ENCODE measurements at regions not wholly inside any gene's neighbourhood (a gene's known extent, or its start where the extent isn't known, plus 50 kb on each side); places are given as distances from the start of the nearest gene placed in this dataset.

GRCh38 chr13:38045278-38046048, 175.9 kb upstream of the TRPC4 start:
- ChIA-PET POLR2A (ENCODE audit: unreplicated experiment) (no interaction called here), CTCF (interaction anchor here (0.7 kb wide), 1 partner anchor 405 kb away, joined by 3 read pairs; no protein-coding TSS in a partner anchor)
- no peak overlapping the region for H4K8ac ChIP-seq (ENCODE audit: low read depth in 2 of 2, low read length in 2 of 2)
- TF ChIP-seq MAZ (IDR thresholded peaks at IDR 0.05; ENCODE audit: borderline replicate concordance, low read depth, low read length): no peak
- TF ChIP-seq CHD1 (IDR thresholded peaks at IDR 0.05; ENCODE audit: low read depth, low read length): no peak
- TF ChIP-seq RAD21 (IDR thresholded peaks at IDR 0.05; ENCODE audit: low read length): peak; percentile 67
- peak; percentile 56; the same call in 1 of the 2 replicates for TF ChIP-seq USF2 (IDR thresholded peaks at IDR 0.05; ENCODE audit: low read depth, low read length)
- no peak for TF ChIP-seq MXI1 (IDR thresholded peaks at IDR 0.05; ENCODE audit: borderline replicate concordance, low read depth, low read length)
- no peak for TF ChIP-seq MAFK (IDR thresholded peaks at IDR 0.05; ENCODE audit: low read depth, low read length)
- peak; percentile 45; the same call in 1 of the 2 replicates for TF ChIP-seq CEBPB (IDR thresholded peaks at IDR 0.05; ENCODE audit: low read depth, low read length)
- TF ChIP-seq ELK1 (IDR thresholded peaks at IDR 0.05; ENCODE audit: borderline replicate concordance, low read depth, low read length): no peak
- no peak for TF ChIP-seq NFE2L2 (IDR thresholded peaks at IDR 0.05; ENCODE audit: low read depth, low read length)
- peak; percentile 45 for TF ChIP-seq SMC3 (IDR thresholded peaks at IDR 0.05; ENCODE audit: low read depth, low read length)
- TF ChIP-seq FOS (IDR thresholded peaks at IDR 0.05; ENCODE audit: low read depth, low read length): no peak
- TF ChIP-seq RFX5 (IDR thresholded peaks at IDR 0.05; ENCODE audit: low read depth, low read length): no peak
- peak; percentile 61 for TF ChIP-seq CTCF (conservative IDR thresholded peaks at IDR 0.05; ENCODE audit: low read depth, low read length)
- TF ChIP-seq RCOR1 (IDR thresholded peaks at IDR 0.05; ENCODE audit: insufficient replicate concordance, low read length): no peak
- no peak for TF ChIP-seq POLR2A (IDR thresholded peaks at IDR 0.05; ENCODE audit: low read depth, low read length)

More at GRCh38 chr13:38045278-38046048, 175.9 kb upstream of the TRPC4 start:
- no peaks in the 10 kb centered on the region for H3K4me1 ChIP-seq (ENCODE audit: control insufficient read depth, insufficient read depth, low read length)
- DNase-seq: peak; percentile 33
- in situ Hi-C loops (cut with MboI; ENCODE audit: low sequenced_read_pairs): loop anchor here (5.0 to 25.0 kb wide), 2 partner anchors 398 to 958 kb away; no protein-coding TSS in a partner anchor
- H3K18ac ChIP-seq (ENCODE audit: low read depth, low read length): no peak overlapping the region
- no peak overlapping the region for H2BK5ac ChIP-seq (ENCODE audit: low read depth, low read length, poor library complexity, severe bottlenecking)
- no peak overlapping the region for H3K4me3 ChIP-seq (ENCODE audit: insufficient read depth, low read depth, low read length)
- H3K56ac ChIP-seq (ENCODE audit: extremely low read depth, insufficient read depth, low read length): no peak overlapping the region
- no peaks in the 10 kb centered on the region for H3K79me1 ChIP-seq (ENCODE audit: low read depth in 1 of 2, low read length in 2 of 2)
- no peak overlapping the region for H2BK20ac ChIP-seq (ENCODE audit: low read depth, low read length)
- no peak overlapping the region for H3K4ac ChIP-seq (ENCODE audit: low read depth, low read length)
- H4K5ac ChIP-seq (ENCODE audit: low read depth, low read length): no peak overlapping the region
- H3K36me3 ChIP-seq (ENCODE audit: control insufficient read depth, insufficient read depth, low read length): no peaks in the 10 kb centered on the region
- H3K9me3 ChIP-seq (ENCODE audit: control insufficient read depth, insufficient read depth, low read length): no peaks in the 10 kb centered on the region
- WGBS, 2 experiments (ENCODE audit: extremely low coverage in 2 of 2, insufficient read length in 1 of 2): no CpG with 5 or more reads among the region's 8 CpGs
- H3K23ac ChIP-seq (ENCODE audit: low read depth, low read length): no peak overlapping the region
- ATAC-seq (ENCODE audit: low read depth): peak; percentile 65
- H2AK5ac ChIP-seq (ENCODE audit: low read depth, low read length): no peak overlapping the region
- no peak overlapping the region for H3K27ac ChIP-seq (ENCODE audit: insufficient read depth, low read length)
- H2BK120ac ChIP-seq (ENCODE audit: low read depth, low read length): no peak overlapping the region; the same call in 1 of the 2 replicates
- intact Hi-C loops (cut with micrococcal nuclease): loop anchor here (1.0 to 10.0 kb wide), 3 partner anchors 175 to 971 kb away; no protein-coding TSS in a partner anchor
- dilution Hi-C loops (cut with HindIII; ENCODE audit: low sequenced_read_pairs, unreplicated experiment): no loop called here
- no peaks in the 10 kb centered on the region for H4K20me1 ChIP-seq (ENCODE audit: insufficient read depth, low read length)
- BruUV-seq (replicated peaks): no TSS peak
- no peaks in the 10 kb centered on the region for H3K27me3 ChIP-seq (ENCODE audit: control insufficient read depth, insufficient read depth, low read length)
- H2AFZ ChIP-seq (replicated peaks; ENCODE audit: low read length, poor library complexity): peak overlapping the region; percentile 68
- H3K9ac ChIP-seq (ENCODE audit: low read depth, low read length): no peak overlapping the region
- no peak overlapping the region for H3K4me2 ChIP-seq (ENCODE audit: low read depth, low read length)
- H2BK15ac ChIP-seq (ENCODE audit: low read depth, low read length): no peak overlapping the region
- H2AK9ac ChIP-seq (replicated peaks; ENCODE audit: low read depth, low read length, poor library complexity): no peak overlapping the region
- H3K14ac ChIP-seq (replicated peaks; ENCODE audit: low read depth, low read length): no peak overlapping the region
- no peaks in the 10 kb centered on the region for H3K9me1 ChIP-seq (ENCODE audit: insufficient read depth, low read length)
- no peak overlapping the region for H4K91ac ChIP-seq (ENCODE audit: insufficient read depth, low read depth, low read length)
